H1 (cell line): ENCODE measurements at regions not wholly inside any gene's neighbourhood (a gene's known extent, or its start where the extent isn't known, plus 50 kb on each side); places are given as distances from the start of the nearest gene placed in this dataset.

ENCODE experiments used
- USF2 ChIP-seq: IDR thresholded peaks from 2 replicates; pipeline ENCODE4 v1.6.1; 2011; ENCODE audit warnings: low read length, improper control_type of control experiment
- TF ChIP-seq, protein P1 (sequence below): fragments of 300-600 bp; sonication (generic); IDR thresholded peaks from 2 replicates; pipeline ENCODE4 v1.7.1; 2012; ENCODE audit warnings: low read length, moderate library complexity, mild to moderate bottlenecking, inconsistent platforms; ENCODE audit not compliant: insufficient replicate concordance

DNA sequence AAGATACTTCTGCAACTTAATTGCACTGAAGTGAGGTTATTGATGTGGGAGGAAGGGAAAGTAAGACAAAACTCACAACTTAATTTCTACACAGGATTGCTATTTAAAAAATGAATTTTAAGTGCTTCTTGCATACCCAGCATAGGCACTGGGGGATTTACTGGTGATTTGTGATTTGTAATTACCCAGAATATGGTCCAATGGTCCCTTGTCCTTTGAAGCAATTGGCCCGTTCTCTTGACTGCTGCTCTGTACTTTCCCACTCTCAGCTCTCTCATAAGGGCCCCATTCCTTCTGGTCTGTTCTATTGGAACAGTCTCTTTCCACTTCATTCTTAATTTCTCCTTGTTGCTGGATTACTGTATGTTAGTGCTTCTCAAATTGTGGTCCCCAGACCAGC lies 75.4 kb upstream of the SPATA31D4 start (continued):
- TF ChIP-seq, protein P1, sequence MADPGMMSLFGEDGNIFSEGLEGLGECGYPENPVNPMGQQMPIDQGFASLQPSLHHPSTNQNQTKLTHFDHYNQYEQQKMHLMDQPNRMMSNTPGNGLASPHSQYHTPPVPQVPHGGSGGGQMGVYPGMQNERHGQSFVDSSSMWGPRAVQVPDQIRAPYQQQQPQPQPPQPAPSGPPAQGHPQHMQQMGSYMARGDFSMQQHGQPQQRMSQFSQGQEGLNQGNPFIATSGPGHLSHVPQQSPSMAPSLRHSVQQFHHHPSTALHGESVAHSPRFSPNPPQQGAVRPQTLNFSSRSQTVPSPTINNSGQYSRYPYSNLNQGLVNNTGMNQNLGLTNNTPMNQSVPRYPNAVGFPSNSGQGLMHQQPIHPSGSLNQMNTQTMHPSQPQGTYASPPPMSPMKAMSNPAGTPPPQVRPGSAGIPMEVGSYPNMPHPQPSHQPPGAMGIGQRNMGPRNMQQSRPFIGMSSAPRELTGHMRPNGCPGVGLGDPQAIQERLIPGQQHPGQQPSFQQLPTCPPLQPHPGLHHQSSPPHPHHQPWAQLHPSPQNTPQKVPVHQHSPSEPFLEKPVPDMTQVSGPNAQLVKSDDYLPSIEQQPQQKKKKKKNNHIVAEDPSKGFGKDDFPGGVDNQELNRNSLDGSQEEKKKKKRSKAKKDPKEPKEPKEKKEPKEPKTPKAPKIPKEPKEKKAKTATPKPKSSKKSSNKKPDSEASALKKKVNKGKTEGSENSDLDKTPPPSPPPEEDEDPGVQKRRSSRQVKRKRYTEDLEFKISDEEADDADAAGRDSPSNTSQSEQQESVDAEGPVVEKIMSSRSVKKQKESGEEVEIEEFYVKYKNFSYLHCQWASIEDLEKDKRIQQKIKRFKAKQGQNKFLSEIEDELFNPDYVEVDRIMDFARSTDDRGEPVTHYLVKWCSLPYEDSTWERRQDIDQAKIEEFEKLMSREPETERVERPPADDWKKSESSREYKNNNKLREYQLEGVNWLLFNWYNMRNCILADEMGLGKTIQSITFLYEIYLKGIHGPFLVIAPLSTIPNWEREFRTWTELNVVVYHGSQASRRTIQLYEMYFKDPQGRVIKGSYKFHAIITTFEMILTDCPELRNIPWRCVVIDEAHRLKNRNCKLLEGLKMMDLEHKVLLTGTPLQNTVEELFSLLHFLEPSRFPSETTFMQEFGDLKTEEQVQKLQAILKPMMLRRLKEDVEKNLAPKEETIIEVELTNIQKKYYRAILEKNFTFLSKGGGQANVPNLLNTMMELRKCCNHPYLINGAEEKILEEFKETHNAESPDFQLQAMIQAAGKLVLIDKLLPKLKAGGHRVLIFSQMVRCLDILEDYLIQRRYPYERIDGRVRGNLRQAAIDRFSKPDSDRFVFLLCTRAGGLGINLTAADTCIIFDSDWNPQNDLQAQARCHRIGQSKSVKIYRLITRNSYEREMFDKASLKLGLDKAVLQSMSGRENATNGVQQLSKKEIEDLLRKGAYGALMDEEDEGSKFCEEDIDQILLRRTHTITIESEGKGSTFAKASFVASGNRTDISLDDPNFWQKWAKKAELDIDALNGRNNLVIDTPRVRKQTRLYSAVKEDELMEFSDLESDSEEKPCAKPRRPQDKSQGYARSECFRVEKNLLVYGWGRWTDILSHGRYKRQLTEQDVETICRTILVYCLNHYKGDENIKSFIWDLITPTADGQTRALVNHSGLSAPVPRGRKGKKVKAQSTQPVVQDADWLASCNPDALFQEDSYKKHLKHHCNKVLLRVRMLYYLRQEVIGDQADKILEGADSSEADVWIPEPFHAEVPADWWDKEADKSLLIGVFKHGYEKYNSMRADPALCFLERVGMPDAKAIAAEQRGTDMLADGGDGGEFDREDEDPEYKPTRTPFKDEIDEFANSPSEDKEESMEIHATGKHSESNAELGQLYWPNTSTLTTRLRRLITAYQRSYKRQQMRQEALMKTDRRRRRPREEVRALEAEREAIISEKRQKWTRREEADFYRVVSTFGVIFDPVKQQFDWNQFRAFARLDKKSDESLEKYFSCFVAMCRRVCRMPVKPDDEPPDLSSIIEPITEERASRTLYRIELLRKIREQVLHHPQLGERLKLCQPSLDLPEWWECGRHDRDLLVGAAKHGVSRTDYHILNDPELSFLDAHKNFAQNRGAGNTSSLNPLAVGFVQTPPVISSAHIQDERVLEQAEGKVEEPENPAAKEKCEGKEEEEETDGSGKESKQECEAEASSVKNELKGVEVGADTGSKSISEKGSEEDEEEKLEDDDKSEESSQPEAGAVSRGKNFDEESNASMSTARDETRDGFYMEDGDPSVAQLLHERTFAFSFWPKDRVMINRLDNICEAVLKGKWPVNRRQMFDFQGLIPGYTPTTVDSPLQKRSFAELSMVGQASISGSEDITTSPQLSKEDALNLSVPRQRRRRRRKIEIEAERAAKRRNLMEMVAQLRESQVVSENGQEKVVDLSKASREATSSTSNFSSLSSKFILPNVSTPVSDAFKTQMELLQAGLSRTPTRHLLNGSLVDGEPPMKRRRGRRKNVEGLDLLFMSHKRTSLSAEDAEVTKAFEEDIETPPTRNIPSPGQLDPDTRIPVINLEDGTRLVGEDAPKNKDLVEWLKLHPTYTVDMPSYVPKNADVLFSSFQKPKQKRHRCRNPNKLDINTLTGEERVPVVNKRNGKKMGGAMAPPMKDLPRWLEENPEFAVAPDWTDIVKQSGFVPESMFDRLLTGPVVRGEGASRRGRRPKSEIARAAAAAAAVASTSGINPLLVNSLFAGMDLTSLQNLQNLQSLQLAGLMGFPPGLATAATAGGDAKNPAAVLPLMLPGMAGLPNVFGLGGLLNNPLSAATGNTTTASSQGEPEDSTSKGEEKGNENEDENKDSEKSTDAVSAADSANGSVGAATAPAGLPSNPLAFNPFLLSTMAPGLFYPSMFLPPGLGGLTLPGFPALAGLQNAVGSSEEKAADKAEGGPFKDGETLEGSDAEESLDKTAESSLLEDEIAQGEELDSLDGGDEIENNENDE: no peak
- no peak for TF ChIP-seq USF2
